CD4-positive, alpha-beta T cell (primary cell): ENCODE measurements at regions not wholly inside any gene's neighbourhood (a gene's known extent, or its start where the extent isn't known, plus 50 kb on each side); places are given as distances from the start of the nearest gene placed in this dataset.

Experiments used
- ATAC-seq: fragments of 200-7000 bp; cut with Tn5 transposase; one replicate; pipeline ENCODE4 v1.10.0; 2022; ENCODE audit warnings: mild to moderate bottlenecking; ENCODE audit not compliant: poor library complexity
- CTCF ChIA-PET: fragments of 350-600 bp; sonication (Branson Sonifier 250); formaldehyde crosslinking; loops from one replicate; lab custom pipeline; 2021; ENCODE audit warnings: antibody characterized with exemption, inconsistent platforms; lab: Charles Lee
- POLR2A ChIA-PET: fragments of 350-600 bp; sonication (Branson Sonifier 250); formaldehyde crosslinking; loops from one replicate; lab custom pipeline; 2021; ENCODE audit warnings: antibody characterized with exemption, inconsistent platforms; lab: Charles Lee
- DNase-seq, 14 experiments: peaks; one replicate each; pipeline ENCODE4 v3.0.0-alpha.2; 2013 to 2020; ENCODE audit warnings: mixed read lengths in 2 of 14
- H3K27ac ChIP-seq, 2 donors: one replicate each; pipeline versions ENCODE4 v1.5.1 to v1.7.0; 2013; ENCODE audit warnings: low read length in 2 of 2, low read depth in 1 of 2, mild to moderate bottlenecking in 1 of 2
- H3K27me3 ChIP-seq, 2 experiments: 1 replicate in 1 of 2; 2 replicates in 1 of 2; pipeline versions ENCODE4 v1.6.1 to v1.7.0; 2013; ENCODE audit warnings: low read length in 2 of 2, control low read depth in 1 of 2, mild to moderate bottlenecking in 1 of 2, moderate library complexity in 1 of 2; ENCODE audit not compliant: insufficient read depth in 2 of 2, control insufficient read depth in 1 of 2
- H3K36me3 ChIP-seq: one replicate; pipeline ENCODE4 v1.6.1; 2013; ENCODE audit warnings: low read length, control low read depth; ENCODE audit not compliant: insufficient read depth
- H3K4me1 ChIP-seq: one replicate; pipeline ENCODE4 v1.6.1; 2013; ENCODE audit warnings: low read length, control low read depth; ENCODE audit not compliant: insufficient read depth
- H3K4me3 ChIP-seq: one replicate; pipeline ENCODE4 v1.5.1; 2013; ENCODE audit warnings: mild to moderate bottlenecking, low read length, moderate library complexity
- H3K9me3 ChIP-seq, 2 experiments: 1 replicate in 1 of 2; 2 replicates in 1 of 2; pipeline versions ENCODE4 v1.6.1 to v1.7.0; 2013; ENCODE audit warnings: low read length in 2 of 2, mild to moderate bottlenecking in 2 of 2, control low read depth in 1 of 2, moderate library complexity in 1 of 2; ENCODE audit not compliant: control insufficient read depth in 1 of 2, insufficient read depth in 1 of 2
- H3K27ac Mint-ChIP-seq: one replicate; pipeline ENCODE4 v1.8.0; 2020; ENCODE audit warnings: mixed read lengths
- H3K27me3 Mint-ChIP-seq: one replicate; pipeline ENCODE4 v1.8.0; 2021; ENCODE audit warnings: mixed read lengths
- H3K36me3 Mint-ChIP-seq: one replicate; pipeline ENCODE4 v1.8.0; 2021; ENCODE audit warnings: low read depth, mixed read lengths
- H3K4me1 Mint-ChIP-seq: one replicate; pipeline ENCODE4 v1.8.0; 2021; ENCODE audit warnings: low read depth, mixed read lengths
- H3K4me3 Mint-ChIP-seq: one replicate; pipeline ENCODE4 v1.8.0; 2020; ENCODE audit warnings: mild to moderate bottlenecking, mixed read lengths
- H3K9me3 Mint-ChIP-seq: one replicate; pipeline ENCODE4 v1.8.0; 2020; ENCODE audit warnings: mixed read lengths
- intact Hi-C, 2 experiments: fragments of 100-400 bp; cut with DNase I in 1 of 2; cut with micrococcal nuclease in 1 of 2; formaldehyde crosslinking; loops; one replicate each; pipeline versions ENCODE4 v1.15.1 to v1.9.0; 2023 to 2025; cut with DNase I, micrococcal nuclease
- TF ChIP-seq, protein P1 (sequence below): fragments of 200-600 bp; IDR thresholded peaks from one replicate; pipeline ENCODE4 v1.8.0; 2022; ENCODE audit warnings: antibody characterized with exemption, mild to moderate bottlenecking

DNA sequence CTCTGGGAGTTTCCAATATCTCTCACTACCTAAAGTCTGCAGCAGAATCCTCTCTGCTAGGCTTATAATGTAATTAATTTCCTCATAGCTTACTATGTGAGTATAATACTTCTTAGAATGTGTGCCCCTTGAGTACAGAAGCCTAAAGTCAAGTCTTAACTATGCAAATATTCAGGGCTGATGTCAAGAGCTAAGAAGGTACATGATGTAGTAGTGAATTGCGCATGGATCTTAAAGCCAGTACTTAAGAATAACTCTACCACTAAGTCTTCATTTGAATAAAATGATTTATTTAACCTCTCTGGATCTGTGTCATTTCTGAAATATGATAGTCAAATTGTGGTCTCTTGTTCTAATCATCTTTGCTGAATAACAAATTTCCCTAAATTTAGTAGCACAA lies 442.9 kb downstream of the DTWD2 start:
- Mint-ChIP-seq H3K36me3 (no peaks in the 10 kb centered on the region), H3K27ac (no peak overlapping the region), H3K9me3 (no peaks in the 10 kb centered on the region), H3K4me1 (no peaks in the 10 kb centered on the region), H3K27me3 (no peaks in the 10 kb centered on the region), H3K4me3 (no peak overlapping the region)
- intact Hi-C loops = no loop called here
- TF ChIP-seq, protein P1, sequence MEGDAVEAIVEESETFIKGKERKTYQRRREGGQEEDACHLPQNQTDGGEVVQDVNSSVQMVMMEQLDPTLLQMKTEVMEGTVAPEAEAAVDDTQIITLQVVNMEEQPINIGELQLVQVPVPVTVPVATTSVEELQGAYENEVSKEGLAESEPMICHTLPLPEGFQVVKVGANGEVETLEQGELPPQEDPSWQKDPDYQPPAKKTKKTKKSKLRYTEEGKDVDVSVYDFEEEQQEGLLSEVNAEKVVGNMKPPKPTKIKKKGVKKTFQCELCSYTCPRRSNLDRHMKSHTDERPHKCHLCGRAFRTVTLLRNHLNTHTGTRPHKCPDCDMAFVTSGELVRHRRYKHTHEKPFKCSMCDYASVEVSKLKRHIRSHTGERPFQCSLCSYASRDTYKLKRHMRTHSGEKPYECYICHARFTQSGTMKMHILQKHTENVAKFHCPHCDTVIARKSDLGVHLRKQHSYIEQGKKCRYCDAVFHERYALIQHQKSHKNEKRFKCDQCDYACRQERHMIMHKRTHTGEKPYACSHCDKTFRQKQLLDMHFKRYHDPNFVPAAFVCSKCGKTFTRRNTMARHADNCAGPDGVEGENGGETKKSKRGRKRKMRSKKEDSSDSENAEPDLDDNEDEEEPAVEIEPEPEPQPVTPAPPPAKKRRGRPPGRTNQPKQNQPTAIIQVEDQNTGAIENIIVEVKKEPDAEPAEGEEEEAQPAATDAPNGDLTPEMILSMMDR = no peak
- no peak for DNase-seq
- Histone ChIP-seq H3K4me3 (no peak overlapping the region), H3K36me3 (no peaks in the 10 kb centered on the region), H3K27me3 (no peaks in the 10 kb centered on the region), H3K9me3 (no peaks in the 10 kb centered on the region), H3K4me1 (no peaks in the 10 kb centered on the region), H3K27ac (no peak overlapping the region)
- POLR2A ChIA-PET = no interaction called here
- CTCF ChIA-PET = no interaction called here
- no peak for ATAC-seq

DNA sequence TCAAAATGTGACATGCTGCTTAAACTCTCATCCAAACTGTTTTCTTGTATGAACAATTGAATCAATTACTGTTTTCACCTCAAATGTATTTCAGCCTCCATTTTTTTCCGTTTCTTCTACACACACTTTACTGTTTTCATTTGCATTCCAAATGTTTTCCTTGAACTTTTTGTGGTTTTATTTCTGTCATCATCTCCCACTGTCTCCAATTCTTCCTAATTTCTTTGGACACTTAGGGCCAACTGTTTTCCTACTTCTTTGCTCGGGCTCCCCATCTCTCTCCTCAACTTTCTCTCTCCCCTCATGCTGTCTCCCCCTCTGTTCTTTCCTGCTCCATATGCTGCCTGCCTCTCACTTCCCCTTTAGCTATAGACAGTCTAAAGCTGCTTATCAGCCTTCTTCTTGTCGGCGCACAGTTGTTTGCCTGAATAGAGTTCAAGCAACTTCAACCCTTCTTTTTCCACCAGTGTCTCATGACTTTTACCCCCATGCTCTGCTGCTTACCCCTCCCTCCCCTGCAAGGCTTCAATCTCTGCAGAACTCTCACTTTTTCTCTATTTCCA lies 443.4 kb downstream of the DTWD2 start:
- H3K27me3 ChIP-seq = no peaks in the 10 kb centered on the region
- Mint-ChIP-seq H3K9me3 (no peaks in the 10 kb centered on the region), H3K36me3 (no peaks in the 10 kb centered on the region), H3K4me1 (no peaks in the 10 kb centered on the region), H3K27ac (no peak overlapping the region), H3K27me3 (no peaks in the 10 kb centered on the region), H3K4me3 (no peak overlapping the region)
- H3K27ac ChIP-seq = no peak overlapping the region
- intact Hi-C loops = no loop called here
- TF ChIP-seq, protein P1 = no peak
- H3K4me3 ChIP-seq = no peak overlapping the region
- no peaks in the 10 kb centered on the region for H3K36me3 ChIP-seq
- no peaks in the 10 kb centered on the region for H3K4me1 ChIP-seq
- no peaks in the 10 kb centered on the region for H3K9me3 ChIP-seq
- ATAC-seq = no peak
- CTCF ChIA-PET = no interaction called here
- POLR2A ChIA-PET = no interaction called here
- DNase-seq = no peak

DNA sequence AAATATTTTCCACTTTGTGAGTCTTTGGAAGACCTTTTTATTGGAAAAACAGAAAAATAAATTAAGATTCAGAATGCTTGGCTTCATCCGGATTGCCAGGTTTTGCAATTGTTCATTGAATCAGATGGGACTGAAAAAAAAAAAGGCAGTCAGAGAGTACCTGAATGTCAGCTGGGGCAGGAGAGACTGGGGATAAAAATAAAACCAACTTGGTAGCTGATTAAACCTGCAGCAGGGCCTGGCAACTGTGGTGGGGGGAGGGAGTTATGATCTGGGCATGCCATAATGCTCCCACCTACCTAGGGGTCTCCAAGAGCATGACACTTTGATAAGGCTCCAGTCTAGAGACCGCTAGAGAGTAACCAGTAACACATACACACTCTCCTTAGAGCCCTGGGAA lies 454.4 kb downstream of the DTWD2 start:
- Histone ChIP-seq H3K9me3 (no peaks in the 10 kb centered on the region), H3K4me3 (no peak overlapping the region), H3K4me1 (no peaks in the 10 kb centered on the region), H3K36me3 (no peaks in the 10 kb centered on the region), H3K27me3 (no peaks in the 10 kb centered on the region), H3K27ac (no peak overlapping the region)
- intact Hi-C loops = no loop called here
- Mint-ChIP-seq H3K27ac (no peak overlapping the region), H3K9me3 (no peaks in the 10 kb centered on the region), H3K27me3 (no peaks in the 10 kb centered on the region), H3K4me1 (no peaks in the 10 kb centered on the region), H3K4me3 (no peak overlapping the region), H3K36me3 (no peaks in the 10 kb centered on the region)
- ATAC-seq (no peak), DNase-seq (no peak)
- ChIA-PET POLR2A (no interaction called here), CTCF (no interaction called here)
- TF ChIP-seq, protein P1 = no peak
